A549 (cell line): ENCODE measurements at regions not wholly inside any gene's neighbourhood (a gene's known extent, or its start where the extent isn't known, plus 50 kb on each side); places are given as distances from the start of the nearest gene placed in this dataset.

Source experiments
- ATAC-seq, 2 experiments: fragments of 200-7000 bp in 1 of 2; fragments of >200 bp in 1 of 2; cut with Nextera tagmentation in 1 of 2; cut with Tn5 transposase in 1 of 2; 3 replicates each; pipeline versions ENCODE4 v1.8.0 to v1.9.1; 2018 to 2020; ENCODE audit warnings: mild to moderate bottlenecking in 1 of 2, moderate library complexity in 1 of 2
- CTCF ChIA-PET: fragments of 300-600 bp; sonication (Branson Sonifier 250); formaldehyde crosslinking; extraction: SDS; loops from one replicate; lab custom pipeline; 2021; ENCODE audit warnings: antibody characterized with exemption, inconsistent platforms; lab: Yijun Ruan, JAX
- POLR2A ChIA-PET: fragments of 350-600 bp; formaldehyde crosslinking; extraction: SDS; loops from one replicate; lab custom pipeline; 2021; ENCODE audit warnings: antibody characterized with exemption, inconsistent platforms; lab: Yijun Ruan, JAX
- DNase-seq, 2 experiments: peaks; one replicate each; pipeline versions ENCODE4 v3.0.0 to v3.0.0-alpha.2; 2011 to 2016; ENCODE audit warnings: low read depth in 1 of 2, low spot score in 1 of 2
- FAIRE-seq: peaks from 2 replicates; lab custom pipeline; 2011; peaks lifted over from hg19 to GRCh38; lab: Jason Lieb, UNC
- H3K27ac ChIP-seq, 2 experiments: fragments of >200 bp; sonication (Bioruptor Twin); formaldehyde crosslinking; 3 replicates each; pipeline ENCODE4 v1.5.1; 2016 to 2017
- H3K4me1 ChIP-seq: fragments of >200 bp; sonication (Bioruptor Twin); formaldehyde crosslinking; 3 replicates; pipeline ENCODE4 v1.6.1; 2016
- H3K4me2 ChIP-seq: fragments of >200 bp; sonication (Bioruptor Twin); formaldehyde crosslinking; 3 replicates; pipeline ENCODE4 v1.6.1; 2016
- H3K4me3 ChIP-seq: fragments of >200 bp; sonication (Bioruptor Twin); formaldehyde crosslinking; 3 replicates; pipeline ENCODE4 v1.5.1; 2016
- H3K9me3 ChIP-seq: fragments of >200 bp; sonication (Bioruptor Twin); formaldehyde crosslinking; 3 replicates; pipeline ENCODE4 v1.6.1; 2016
- CHD2 ChIP-seq: fragments of 150-350 bp; IDR thresholded peaks from 2 replicates; pipeline ENCODE4 v1.6.1; 2014; ENCODE audit warnings: low read length; ENCODE audit not compliant: partially characterized antibody
- E2F6 ChIP-seq: IDR thresholded peaks from 2 replicates; pipeline ENCODE4 v1.6.1; 2012; ENCODE audit warnings: low read depth, borderline replicate concordance
- EHF ChIP-seq: fragments of 250-450 bp; sonication (Bioruptor Pico); IDR thresholded peaks from 2 replicates; pipeline ENCODE4 v1.5.0; 2020; ENCODE audit warnings: mild to moderate bottlenecking
- EHMT2 ChIP-seq: fragments of 200-600 bp; sonication (generic); IDR thresholded peaks from 2 replicates; pipeline ENCODE4 v1.6.1; 2016; ENCODE audit warnings: antibody characterized with exemption, low read depth, mild to moderate bottlenecking, moderate library complexity
- EP300 ChIP-seq, 2 experiments: fragments of >200 bp; sonication (Bioruptor Twin); formaldehyde crosslinking; IDR thresholded peaks; 2 replicates in 1 of 2; 3 replicates in 1 of 2; pipeline ENCODE4 v1.6.1; 2016 to 2017
- ESRRA ChIP-seq: fragments of 150-350 bp; IDR thresholded peaks from 2 replicates; pipeline ENCODE4 v1.6.1; 2014; ENCODE audit warnings: mild to moderate bottlenecking, low read length, borderline replicate concordance
- FOSL2 ChIP-seq, 2 experiments: fragments of 450-650 bp in 1 of 2; fragments of >200 bp in 1 of 2; sonication (Bioruptor Twin) in 1 of 2; formaldehyde crosslinking; IDR thresholded peaks; 2 replicates each; pipeline versions ENCODE4 v1.5.0 to v1.6.1; 2016 to 2020; ENCODE audit warnings: mild to moderate bottlenecking in 1 of 2, moderate library complexity in 1 of 2
- FOXS1 ChIP-seq: fragments of 250-450 bp; sonication (Bioruptor Pico); IDR thresholded peaks from 2 replicates; pipeline ENCODE4 v1.5.0; 2020; ENCODE audit warnings: mild to moderate bottlenecking, moderate library complexity
- GATA3 ChIP-seq: IDR thresholded peaks from 2 replicates; pipeline ENCODE4 v1.6.1; 2012; ENCODE audit warnings: borderline replicate concordance
- HMGXB4 ChIP-seq: fragments of 250-450 bp; sonication (Bioruptor Pico); IDR thresholded peaks from 2 replicates; pipeline ENCODE4 v1.5.0; 2021; ENCODE audit warnings: mild to moderate bottlenecking, moderate library complexity, borderline replicate concordance
- HOXB5 ChIP-seq: fragments of 250-450 bp; sonication (Bioruptor Pico); IDR thresholded peaks from 2 replicates; pipeline ENCODE4 v1.5.0; 2020; ENCODE audit warnings: mild to moderate bottlenecking, moderate library complexity
- JUN ChIP-seq, 2 experiments: fragments of >200 bp; sonication (Bioruptor Twin); formaldehyde crosslinking; IDR thresholded peaks; 2 replicates in 1 of 2; 3 replicates in 1 of 2; pipeline ENCODE4 v1.6.1; 2016 to 2017
- MAFK ChIP-seq: fragments of 450-650 bp; IDR thresholded peaks from 2 replicates; pipeline ENCODE4 v1.6.1; 2014; ENCODE audit not compliant: partially characterized antibody
- MYC ChIP-seq: IDR thresholded peaks from 2 replicates; pipeline ENCODE4 v1.6.1; 2012; ENCODE audit warnings: mild to moderate bottlenecking, inconsistent platforms, low read length, improper control_type of control experiment, borderline replicate concordance
- NR3C1 ChIP-seq: fragments of >200 bp; sonication (Bioruptor Twin); formaldehyde crosslinking; IDR thresholded peaks from 3 replicates; pipeline ENCODE4 v1.6.1; 2017
- RAD21 ChIP-seq, 2 experiments: fragments of >200 bp in 1 of 2; sonication (Bioruptor Twin) in 1 of 2; formaldehyde crosslinking in 1 of 2; IDR thresholded peaks in 1 of 2; conservative IDR thresholded peaks in 1 of 2; 2 replicates in 1 of 2; 3 replicates in 1 of 2; pipeline ENCODE4 v1.6.1; 2012 to 2018; ENCODE audit warnings: inconsistent platforms in 1 of 2
- RCOR1 ChIP-seq: fragments of 150-350 bp; IDR thresholded peaks from 2 replicates; pipeline ENCODE4 v1.6.1; 2014; ENCODE audit warnings: antibody characterized with exemption, low read length, low read depth
- REST ChIP-seq: fragments of 200-600 bp; sonication (generic); IDR thresholded peaks from 2 replicates; pipeline ENCODE4 v1.6.1; 2016; ENCODE audit warnings: antibody characterized with exemption, mild to moderate bottlenecking, moderate library complexity
- RNF2 ChIP-seq: fragments of 200-600 bp; sonication (generic); IDR thresholded peaks from 2 replicates; pipeline ENCODE4 v1.6.1; 2016; ENCODE audit warnings: low read depth, mild to moderate bottlenecking, antibody characterized with exemption, moderate library complexity, borderline replicate concordance
- SMC3 ChIP-seq: fragments of >200 bp; sonication (Bioruptor Twin); formaldehyde crosslinking; IDR thresholded peaks from 3 replicates; pipeline ENCODE4 v1.6.1; 2018; ENCODE audit warnings: inconsistent platforms
- TP53 ChIP-seq: fragments of 250-450 bp; sonication (Bioruptor Pico); IDR thresholded peaks from 2 replicates; pipeline ENCODE4 v1.5.0; 2021; ENCODE audit warnings: mild to moderate bottlenecking, moderate library complexity
- ZFP36 ChIP-seq: fragments of 450-650 bp; IDR thresholded peaks from 2 replicates; pipeline ENCODE4 v1.6.1; 2014; ENCODE audit warnings: borderline replicate concordance; ENCODE audit not compliant: partially characterized antibody
- ZSCAN20 ChIP-seq: fragments of 250-450 bp; sonication (Bioruptor Pico); IDR thresholded peaks from 2 replicates; pipeline ENCODE4 v1.8.0; 2022; ENCODE audit warnings: mild to moderate bottlenecking, moderate library complexity
- WGBS: methylation state at CpG from one replicate; pipeline ENCODE4 v1.1.6; 2017; ENCODE audit errors: missing lambda C conversion rate; 5-methylcytosine and 5-hydroxymethylcytosine counted together
- TF ChIP-seq, protein P1 (sequence below): fragments of >200 bp; sonication (Bioruptor Twin); formaldehyde crosslinking; IDR thresholded peaks from 3 replicates; pipeline ENCODE4 v1.6.1; 2016
- TF ChIP-seq, protein P2 (sequence below): fragments of 250-450 bp; sonication (Bioruptor Pico); IDR thresholded peaks from 2 replicates; pipeline ENCODE4 v1.5.0; 2020; ENCODE audit warnings: low read depth, mild to moderate bottlenecking, moderate library complexity

DNA sequence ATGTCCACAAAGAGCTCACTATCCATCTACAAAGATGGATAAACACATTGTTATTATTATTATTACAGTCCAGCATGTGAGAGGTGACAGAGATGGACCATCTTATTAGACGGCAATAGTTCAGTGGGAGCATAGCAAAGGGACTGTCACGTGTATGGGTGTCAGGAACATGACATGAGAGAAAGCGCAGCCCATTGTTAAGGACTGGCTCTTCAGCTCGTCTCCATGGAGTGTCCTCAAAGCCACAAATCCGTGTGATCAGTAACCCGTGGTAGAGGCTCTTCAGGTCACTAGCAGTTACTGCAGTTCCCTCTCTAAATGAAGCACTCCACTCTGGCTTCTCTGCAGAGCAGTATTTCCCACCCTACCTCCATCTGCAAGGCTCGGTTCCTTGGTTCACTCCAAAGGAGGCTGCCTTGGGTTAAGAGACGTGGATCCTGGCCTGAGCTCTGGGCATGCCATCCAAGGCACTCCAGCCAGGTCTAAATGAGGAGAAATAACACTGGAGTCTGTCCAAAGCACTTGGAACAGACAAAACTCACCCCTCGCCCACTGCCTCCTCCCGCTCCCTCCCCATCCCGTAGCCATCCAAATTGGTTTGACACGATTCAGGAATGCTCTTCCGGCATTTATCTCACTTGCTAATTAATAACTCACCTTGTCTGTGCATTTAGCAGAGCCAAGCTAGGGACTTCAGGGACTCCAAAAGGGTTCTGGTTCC lies 122.3 kb upstream of the WWC1 start:
- CTCF ChIA-PET: interaction anchor here (0.9 to 1.3 kb wide), 3 partner anchors 21 to 50 kb away, joined by 3 to 4 read pairs (median 3); no protein-coding TSS in a partner anchor

GRCh38 chr5:168169791-168170190 lies 121.7 kb upstream of the WWC1 start:
- Histone ChIP-seq H3K4me3 (no peak overlapping the region), H3K27ac (no peak overlapping the region), H3K4me2 (no peak overlapping the region), H3K9me3 (no peaks in the 10 kb centered on the region), H3K4me1 (no peaks in the 10 kb centered on the region)
- POLR2A ChIA-PET: no interaction called here
- CTCF ChIA-PET: interaction anchor here (0.9 to 1.5 kb wide), 4 partner anchors 10 to 50 kb away, joined by 3 to 4 read pairs (median 4); no protein-coding TSS in a partner anchor
- ATAC-seq (no peak), DNase-seq (no peak), FAIRE-seq (no peak)
- no peak for TF ChIP-seq FOXS1 (CRISPR knock-in tag)
- TF ChIP-seq, protein P1, sequence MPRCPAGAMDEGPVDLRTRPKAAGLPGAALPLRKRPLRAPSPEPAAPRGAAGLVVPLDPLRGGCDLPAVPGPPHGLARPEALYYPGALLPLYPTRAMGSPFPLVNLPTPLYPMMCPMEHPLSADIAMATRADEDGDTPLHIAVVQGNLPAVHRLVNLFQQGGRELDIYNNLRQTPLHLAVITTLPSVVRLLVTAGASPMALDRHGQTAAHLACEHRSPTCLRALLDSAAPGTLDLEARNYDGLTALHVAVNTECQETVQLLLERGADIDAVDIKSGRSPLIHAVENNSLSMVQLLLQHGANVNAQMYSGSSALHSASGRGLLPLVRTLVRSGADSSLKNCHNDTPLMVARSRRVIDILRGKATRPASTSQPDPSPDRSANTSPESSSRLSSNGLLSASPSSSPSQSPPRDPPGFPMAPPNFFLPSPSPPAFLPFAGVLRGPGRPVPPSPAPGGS: no peak
- TF ChIP-seq RAD21 (conservative IDR thresholded peaks at IDR 0.05 in 1 of 2, IDR thresholded peaks at IDR 0.05 in 1 of 2): no peak
- TF ChIP-seq REST: no peak
- no peak for TF ChIP-seq RNF2
- TF ChIP-seq RCOR1: no peak
- TF ChIP-seq EHMT2: no peak
- TF ChIP-seq E2F6: no peak
- TF ChIP-seq CHD2: no peak
- no peak for TF ChIP-seq SMC3
- TF ChIP-seq MYC: no peak
- TF ChIP-seq HMGXB4 (CRISPR knock-in tag): no peak
- TF ChIP-seq EP300 (IDR thresholded peaks at IDR 0.05): no peak
- no peak for TF ChIP-seq GATA3
- TF ChIP-seq MAFK: no peak
- TF ChIP-seq, protein P2, sequence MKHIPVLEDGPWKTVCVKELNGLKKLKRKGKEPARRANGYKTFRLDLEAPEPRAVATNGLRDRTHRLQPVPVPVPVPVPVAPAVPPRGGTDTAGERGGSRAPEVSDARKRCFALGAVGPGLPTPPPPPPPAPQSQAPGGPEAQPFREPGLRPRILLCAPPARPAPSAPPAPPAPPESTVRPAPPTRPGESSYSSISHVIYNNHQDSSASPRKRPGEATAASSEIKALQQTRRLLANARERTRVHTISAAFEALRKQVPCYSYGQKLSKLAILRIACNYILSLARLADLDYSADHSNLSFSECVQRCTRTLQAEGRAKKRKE (CRISPR knock-in tag): no peak
- no peak for TF ChIP-seq FOSL2 (IDR thresholded peaks at IDR 0.05)
- TF ChIP-seq FOSL2 (CRISPR knock-in tag; IDR thresholded peaks at IDR 0.05): no peak

More for the DNA sequence above, 122.3 kb upstream of the WWC1 start:
- FAIRE-seq: no peak
- no peak overlapping the region for H3K27ac ChIP-seq
- H3K9me3 ChIP-seq: no peaks in the 10 kb centered on the region
- no peak for DNase-seq
- POLR2A ChIA-PET: no interaction called here
- WGBS: 26% methylated on average over 13 of the region's 13 CpGs
- peak in 1 of 2 experiments; percentile 47; a peak in 3 of 6 replicates for ATAC-seq
- H3K4me1 ChIP-seq: no peaks in the 10 kb centered on the region
- H3K4me3 ChIP-seq: no peak overlapping the region
- no peak for TF ChIP-seq ESRRA
- no peak for TF ChIP-seq SMC3
- TF ChIP-seq HOXB5: no peak
- no peak for TF ChIP-seq JUN (IDR thresholded peaks at IDR 0.05)
- no peak for TF ChIP-seq RNF2
- TF ChIP-seq ZSCAN20 (CRISPR knock-in tag): no peak
- no peak for TF ChIP-seq NR3C1
- no peak for TF ChIP-seq TP53 (CRISPR knock-in tag)
- TF ChIP-seq EHF (CRISPR knock-in tag): no peak
- no peak for TF ChIP-seq ZFP36
- no peak overlapping the region for H3K4me2 ChIP-seq
